Astrocyte (in vitro differentiated cells and primary cell): ENCODE measurements at regions not wholly inside any gene's neighbourhood (a gene's known extent, or its start where the extent isn't known, plus 50 kb on each side); places are given as distances from the start of the nearest gene placed in this dataset.

Source experiments
- EZH2 ChIP-seq: IDR thresholded peaks from 2 replicates; pipeline ENCODE4 v1.6.1; 2012; ENCODE audit warnings: mild to moderate bottlenecking, low read length, inconsistent platforms; ENCODE audit not compliant: insufficient read depth
- TF ChIP-seq, protein P1 (sequence below): IDR thresholded peaks from 2 replicates; pipeline ENCODE4 v1.5.1; 2011; ENCODE audit warnings: low read depth, mild to moderate bottlenecking, inconsistent platforms, low read length, moderate library complexity; ENCODE audit not compliant: insufficient read depth

DNA sequence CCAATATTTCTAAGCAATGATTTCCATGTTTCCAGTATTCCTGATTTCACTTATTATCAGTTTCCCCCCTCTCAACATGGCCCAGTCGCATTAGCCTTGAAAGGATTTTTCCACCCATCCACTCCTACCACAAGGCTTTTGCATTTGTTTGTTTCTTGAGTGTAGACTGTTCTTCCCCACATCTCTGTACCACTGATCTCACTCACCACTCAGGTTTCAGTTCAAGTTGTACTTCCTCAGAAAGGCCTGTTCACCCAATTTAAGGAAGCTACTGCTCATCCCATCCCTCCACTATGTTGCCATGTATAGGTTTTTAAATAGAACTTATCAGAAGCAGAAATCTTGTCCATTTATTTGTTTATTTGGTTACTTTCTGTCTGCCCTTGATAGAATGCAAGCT is 472.3 kb downstream of the FAM181B start:
- TF ChIP-seq, protein P1, sequence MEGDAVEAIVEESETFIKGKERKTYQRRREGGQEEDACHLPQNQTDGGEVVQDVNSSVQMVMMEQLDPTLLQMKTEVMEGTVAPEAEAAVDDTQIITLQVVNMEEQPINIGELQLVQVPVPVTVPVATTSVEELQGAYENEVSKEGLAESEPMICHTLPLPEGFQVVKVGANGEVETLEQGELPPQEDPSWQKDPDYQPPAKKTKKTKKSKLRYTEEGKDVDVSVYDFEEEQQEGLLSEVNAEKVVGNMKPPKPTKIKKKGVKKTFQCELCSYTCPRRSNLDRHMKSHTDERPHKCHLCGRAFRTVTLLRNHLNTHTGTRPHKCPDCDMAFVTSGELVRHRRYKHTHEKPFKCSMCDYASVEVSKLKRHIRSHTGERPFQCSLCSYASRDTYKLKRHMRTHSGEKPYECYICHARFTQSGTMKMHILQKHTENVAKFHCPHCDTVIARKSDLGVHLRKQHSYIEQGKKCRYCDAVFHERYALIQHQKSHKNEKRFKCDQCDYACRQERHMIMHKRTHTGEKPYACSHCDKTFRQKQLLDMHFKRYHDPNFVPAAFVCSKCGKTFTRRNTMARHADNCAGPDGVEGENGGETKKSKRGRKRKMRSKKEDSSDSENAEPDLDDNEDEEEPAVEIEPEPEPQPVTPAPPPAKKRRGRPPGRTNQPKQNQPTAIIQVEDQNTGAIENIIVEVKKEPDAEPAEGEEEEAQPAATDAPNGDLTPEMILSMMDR = no peak
- TF ChIP-seq EZH2 = no peak
